SU-DHL-6 (cell line): ENCODE measurements at regions not wholly inside any gene's neighbourhood (a gene's known extent, or its start where the extent isn't known, plus 50 kb on each side); places are given as distances from the start of the nearest gene placed in this dataset.

Experiments
- H2AFZ ChIP-seq: fragments of 200-600 bp; sonication (generic); 2 replicates; pipeline ENCODE4 v1.6.1; 2014; ENCODE audit warnings: low read depth, mild to moderate bottlenecking, moderate library complexity, mixed read lengths, antibody characterized with exemption, low read length; ENCODE audit not compliant: severe bottlenecking
- H3F3A ChIP-seq: fragments of 200-600 bp; shearing (Covaris generic); 2 replicates; pipeline ENCODE4 v1.6.0; 2016; ENCODE audit warnings: antibody characterized with exemption, mild to moderate bottlenecking; ENCODE audit not compliant: insufficient read depth
- H3K27ac ChIP-seq: fragments of 200-600 bp; sonication (generic); 2 replicates; pipeline ENCODE4 v1.5.1; 2016; ENCODE audit warnings: low read depth, mild to moderate bottlenecking, low read length, moderate library complexity, mixed read lengths
- H3K27me3 ChIP-seq: fragments of 200-600 bp; sonication (generic), shearing (Covaris generic); 2 replicates; pipeline ENCODE4 v1.6.0; 2014; ENCODE audit warnings: mild to moderate bottlenecking, low read length
- H3K36me3 ChIP-seq: fragments of 200-600 bp; sonication (generic); 2 replicates; pipeline ENCODE4 v1.6.1; 2014; ENCODE audit warnings: mild to moderate bottlenecking, low read length, mixed read lengths
- H3K4me2 ChIP-seq: fragments of 300-600, 200-600 bp; shearing (Covaris generic), sonication (generic); 2 replicates; pipeline ENCODE4 v1.6.0; 2014; ENCODE audit warnings: low read length, low read depth, mild to moderate bottlenecking; ENCODE audit not compliant: poor library complexity, severe bottlenecking
- H3K4me3 ChIP-seq: fragments of 200-600 bp; sonication (generic); 2 replicates; pipeline ENCODE4 v1.5.1; 2014; ENCODE audit warnings: antibody characterized with exemption, low read length, mild to moderate bottlenecking, mixed read lengths; ENCODE audit not compliant: insufficient read depth, poor library complexity, severe bottlenecking
- H3K79me2 ChIP-seq: fragments of 200-600 bp; sonication (generic); 2 replicates; pipeline ENCODE4 v1.6.1; 2014; ENCODE audit warnings: mild to moderate bottlenecking, low read length, moderate library complexity; ENCODE audit not compliant: insufficient read depth
- H3K9ac ChIP-seq: fragments of 200-600 bp; sonication (generic); 2 replicates; pipeline ENCODE4 v1.7.0; 2014; ENCODE audit warnings: mild to moderate bottlenecking, low read length
- H3K9me2 ChIP-seq: fragments of 200-600 bp; sonication (generic); replicated peaks from 2 replicates; pipeline ENCODE4 v1.6.1; 2014; ENCODE audit warnings: low read length; ENCODE audit not compliant: insufficient read depth
- H3K9me3 ChIP-seq: fragments of 200-600 bp; sonication (generic); 2 replicates; pipeline ENCODE4 v1.6.1; 2014; ENCODE audit warnings: low read length, mixed read lengths; ENCODE audit not compliant: insufficient read depth
- H4K20me1 ChIP-seq: fragments of 200-600 bp; sonication (generic); 2 replicates; pipeline ENCODE4 v1.6.1; 2014; ENCODE audit warnings: low read depth, mild to moderate bottlenecking, antibody characterized with exemption, low read length, moderate library complexity, mixed read lengths
- EZH2phosphoT487 ChIP-seq: fragments of 200-600 bp; sonication (generic), shearing (Covaris generic); conservative IDR thresholded peaks from 2 replicates; pipeline ENCODE4 v1.6.1; 2018; ENCODE audit warnings: mild to moderate bottlenecking, antibody characterized with exemption, low read length, moderate library complexity, mixed read lengths
- TF ChIP-seq, protein P1 (sequence below): fragments of 200-600 bp; sonication (generic); IDR thresholded peaks from one replicate; pipeline ENCODE4 v1.5.1; 2017; ENCODE audit warnings: antibody characterized with exemption, mild to moderate bottlenecking, low read length, moderate library complexity; ENCODE audit not compliant: insufficient read depth, poor library complexity, severe bottlenecking

DNA sequence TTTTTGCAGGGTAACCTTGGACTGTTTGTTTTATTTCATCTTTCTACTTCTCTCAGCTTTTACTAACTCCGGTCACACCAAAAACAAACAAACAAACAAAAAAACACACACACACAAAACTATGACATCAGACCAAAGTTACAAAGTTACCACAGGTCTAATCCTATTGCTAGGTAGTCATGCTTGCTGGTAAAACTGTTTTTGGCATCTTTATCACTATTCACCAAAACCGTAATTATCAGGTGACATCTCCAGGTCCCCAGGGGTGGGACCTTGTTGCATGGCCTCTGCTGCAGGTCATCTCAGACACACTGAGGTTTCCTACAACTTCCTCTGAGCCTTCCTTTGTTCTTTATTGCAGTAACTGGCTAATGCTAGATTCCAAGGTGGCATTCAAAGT lies 162.3 kb downstream of the ABCA8 start:
- no peaks in the 10 kb centered on the region for H3K36me3 ChIP-seq
- TF ChIP-seq EZH2phosphoT487 = no peak
- TF ChIP-seq, protein P1, sequence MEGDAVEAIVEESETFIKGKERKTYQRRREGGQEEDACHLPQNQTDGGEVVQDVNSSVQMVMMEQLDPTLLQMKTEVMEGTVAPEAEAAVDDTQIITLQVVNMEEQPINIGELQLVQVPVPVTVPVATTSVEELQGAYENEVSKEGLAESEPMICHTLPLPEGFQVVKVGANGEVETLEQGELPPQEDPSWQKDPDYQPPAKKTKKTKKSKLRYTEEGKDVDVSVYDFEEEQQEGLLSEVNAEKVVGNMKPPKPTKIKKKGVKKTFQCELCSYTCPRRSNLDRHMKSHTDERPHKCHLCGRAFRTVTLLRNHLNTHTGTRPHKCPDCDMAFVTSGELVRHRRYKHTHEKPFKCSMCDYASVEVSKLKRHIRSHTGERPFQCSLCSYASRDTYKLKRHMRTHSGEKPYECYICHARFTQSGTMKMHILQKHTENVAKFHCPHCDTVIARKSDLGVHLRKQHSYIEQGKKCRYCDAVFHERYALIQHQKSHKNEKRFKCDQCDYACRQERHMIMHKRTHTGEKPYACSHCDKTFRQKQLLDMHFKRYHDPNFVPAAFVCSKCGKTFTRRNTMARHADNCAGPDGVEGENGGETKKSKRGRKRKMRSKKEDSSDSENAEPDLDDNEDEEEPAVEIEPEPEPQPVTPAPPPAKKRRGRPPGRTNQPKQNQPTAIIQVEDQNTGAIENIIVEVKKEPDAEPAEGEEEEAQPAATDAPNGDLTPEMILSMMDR = no peak
- no peaks in the 10 kb centered on the region for H3F3A ChIP-seq
- no peak overlapping the region for H3K27ac ChIP-seq
- no peak overlapping the region for H2AFZ ChIP-seq
- no peak overlapping the region for H3K4me3 ChIP-seq
- H3K9me2 ChIP-seq = no peaks in the 10 kb centered on the region
- no peaks in the 10 kb centered on the region for H3K79me2 ChIP-seq
- H3K27me3 ChIP-seq = no peaks in the 10 kb centered on the region
- no peaks in the 10 kb centered on the region for H3K9me3 ChIP-seq
- no peak overlapping the region for H3K9ac ChIP-seq
- no peak overlapping the region for H3K4me2 ChIP-seq
- H4K20me1 ChIP-seq = no peaks in the 10 kb centered on the region

DNA sequence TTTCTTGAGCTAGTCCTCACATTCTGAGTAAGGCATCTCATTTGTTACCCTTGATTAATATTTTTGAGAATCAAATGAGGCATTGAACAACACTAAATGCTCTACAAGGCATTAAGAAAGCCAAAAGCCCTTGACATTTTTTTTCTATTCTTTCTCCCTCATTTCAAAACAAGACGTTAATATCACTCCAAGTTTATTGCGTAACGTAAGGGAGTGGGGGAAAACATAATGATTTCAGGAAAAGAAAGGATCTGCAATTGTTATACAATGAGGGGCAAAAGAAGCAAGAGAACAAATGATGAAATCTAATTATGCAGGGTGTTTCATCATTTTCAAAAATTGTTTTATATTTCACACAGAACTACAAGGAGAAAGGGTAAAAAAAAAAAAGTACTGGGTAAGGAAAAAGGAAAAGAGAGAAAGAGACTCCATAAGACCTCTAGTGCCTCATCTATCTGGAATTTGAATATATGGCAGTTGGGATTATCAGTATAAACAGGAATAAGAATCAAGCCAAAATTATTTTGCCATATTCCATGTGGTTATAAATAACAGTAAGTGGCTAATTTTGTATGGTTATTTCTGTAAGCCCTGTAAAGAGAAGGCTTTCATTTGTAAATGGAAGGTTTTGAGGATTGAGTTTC lies 163.0 kb downstream of the ABCA8 start:
- Histone ChIP-seq H3K9me2 (no peaks in the 10 kb centered on the region), H3K9me3 (no peaks in the 10 kb centered on the region), H3K9ac (no peak overlapping the region), H3K4me2 (no peak overlapping the region), H3K4me3 (no peak overlapping the region), H3F3A (no peaks in the 10 kb centered on the region), H3K27ac (no peak overlapping the region), H3K79me2 (no peaks in the 10 kb centered on the region), H2AFZ (no peak overlapping the region), H3K36me3 (no peaks in the 10 kb centered on the region), H4K20me1 (no peaks in the 10 kb centered on the region), H3K27me3 (no peaks in the 10 kb centered on the region)
- TF ChIP-seq, protein P1 = no peak
- TF ChIP-seq EZH2phosphoT487 = no peak

DNA sequence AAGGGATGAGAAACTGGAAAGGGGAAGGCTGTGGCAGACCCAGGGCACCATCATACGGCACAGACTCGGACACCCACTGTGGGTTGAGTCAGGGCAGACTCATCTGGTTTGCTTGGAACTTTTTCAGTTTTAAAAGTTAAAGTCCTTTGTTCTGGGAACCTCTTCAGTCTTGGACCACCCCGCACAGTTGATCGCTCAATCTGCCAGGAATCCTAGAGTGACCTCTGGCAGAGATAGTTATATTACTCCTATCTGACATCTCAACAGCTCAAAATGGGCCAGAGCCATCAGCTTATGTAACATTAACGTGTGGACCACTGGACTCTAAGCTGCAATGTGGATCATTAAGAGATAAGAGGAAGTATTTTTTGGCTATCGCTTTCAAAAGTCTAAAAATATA lies 164.3 kb downstream of the ABCA8 start:
- Histone ChIP-seq H3K36me3 (no peaks in the 10 kb centered on the region), H4K20me1 (no peaks in the 10 kb centered on the region), H3K27me3 (no peaks in the 10 kb centered on the region), H3F3A (no peaks in the 10 kb centered on the region), H2AFZ (no peak overlapping the region), H3K9ac (no peak overlapping the region), H3K4me2 (no peak overlapping the region), H3K79me2 (no peaks in the 10 kb centered on the region), H3K4me3 (no peak overlapping the region), H3K27ac (no peak overlapping the region), H3K9me3 (no peaks in the 10 kb centered on the region), H3K9me2 (no peaks in the 10 kb centered on the region)
- no peak for TF ChIP-seq EZH2phosphoT487
- TF ChIP-seq, protein P1 = no peak
